Keratinocyte (primary cell): ENCODE measurements at regions not wholly inside any gene's neighbourhood (a gene's known extent, or its start where the extent isn't known, plus 50 kb on each side); places are given as distances from the start of the nearest gene placed in this dataset.

ENCODE experiments used
- EZH2 ChIP-seq: IDR thresholded peaks from one replicate; pipeline ENCODE4 v1.6.1; 2012; ENCODE audit warnings: inconsistent platforms, mild to moderate bottlenecking, low read length, moderate library complexity
- TF ChIP-seq, protein P1 (sequence below), 3 experiments: IDR thresholded peaks in 1 of 3; conservative IDR thresholded peaks in 1 of 3; optimal IDR thresholded peaks in 1 of 3; 2 replicates in 2 of 3; 3 replicates in 1 of 3; pipeline versions ENCODE3 to v1.5.1; 2011; ENCODE audit warnings: low read length in 3 of 3, mild to moderate bottlenecking in 3 of 3, moderate library complexity in 2 of 3, control low read depth in 1 of 3, inconsistent platforms in 1 of 3; ENCODE audit not compliant: insufficient read depth in 2 of 3; ENCODE audit errors: extremely low read depth in 1 of 3

DNA sequence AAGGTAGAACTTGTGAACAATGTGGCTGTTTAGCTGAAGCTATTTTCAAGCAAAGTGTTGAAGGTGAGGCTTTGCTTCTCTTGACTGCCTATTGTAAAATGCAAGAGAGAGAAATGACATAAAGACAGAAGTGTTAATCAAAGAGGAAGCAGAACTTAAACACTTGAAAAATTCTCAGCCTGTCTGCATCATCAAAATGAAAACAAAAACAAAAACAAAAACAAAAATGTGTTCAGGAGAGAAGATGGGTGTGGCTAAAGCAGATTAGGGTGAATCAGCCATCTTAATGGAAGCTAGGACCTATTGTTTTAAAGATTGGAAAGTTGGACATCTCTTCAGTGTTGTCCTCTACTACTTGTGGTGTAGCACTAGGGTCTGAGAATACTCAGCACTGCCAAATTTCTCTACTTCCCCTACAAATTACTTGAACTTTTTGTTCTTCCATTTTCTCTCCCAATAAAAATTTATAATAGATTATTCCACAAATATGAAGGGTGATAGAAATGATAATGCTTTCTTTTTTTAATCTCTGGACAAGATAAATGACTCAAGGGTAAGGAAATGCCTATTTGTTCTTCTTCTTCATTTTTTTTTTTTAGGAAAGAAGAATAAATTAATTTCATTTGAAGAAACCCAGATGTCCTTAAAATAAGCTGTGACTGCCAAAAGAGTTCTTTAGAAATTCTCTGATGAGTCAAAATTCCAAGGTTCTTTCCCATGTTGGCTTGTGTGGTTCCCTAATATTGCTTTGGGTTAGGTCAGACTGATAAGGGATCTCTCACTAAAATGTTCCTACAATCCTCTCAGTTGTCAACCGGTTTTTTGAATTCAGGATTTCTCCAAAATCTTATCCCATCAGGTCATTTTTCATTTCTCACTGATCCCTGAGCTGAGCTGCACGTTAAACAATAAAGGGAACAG lies 571.2 kb upstream of the ZEB2 start:
- TF ChIP-seq, protein P1, sequence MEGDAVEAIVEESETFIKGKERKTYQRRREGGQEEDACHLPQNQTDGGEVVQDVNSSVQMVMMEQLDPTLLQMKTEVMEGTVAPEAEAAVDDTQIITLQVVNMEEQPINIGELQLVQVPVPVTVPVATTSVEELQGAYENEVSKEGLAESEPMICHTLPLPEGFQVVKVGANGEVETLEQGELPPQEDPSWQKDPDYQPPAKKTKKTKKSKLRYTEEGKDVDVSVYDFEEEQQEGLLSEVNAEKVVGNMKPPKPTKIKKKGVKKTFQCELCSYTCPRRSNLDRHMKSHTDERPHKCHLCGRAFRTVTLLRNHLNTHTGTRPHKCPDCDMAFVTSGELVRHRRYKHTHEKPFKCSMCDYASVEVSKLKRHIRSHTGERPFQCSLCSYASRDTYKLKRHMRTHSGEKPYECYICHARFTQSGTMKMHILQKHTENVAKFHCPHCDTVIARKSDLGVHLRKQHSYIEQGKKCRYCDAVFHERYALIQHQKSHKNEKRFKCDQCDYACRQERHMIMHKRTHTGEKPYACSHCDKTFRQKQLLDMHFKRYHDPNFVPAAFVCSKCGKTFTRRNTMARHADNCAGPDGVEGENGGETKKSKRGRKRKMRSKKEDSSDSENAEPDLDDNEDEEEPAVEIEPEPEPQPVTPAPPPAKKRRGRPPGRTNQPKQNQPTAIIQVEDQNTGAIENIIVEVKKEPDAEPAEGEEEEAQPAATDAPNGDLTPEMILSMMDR (optimal IDR thresholded peaks at IDR 0.05 in 1 of 3, IDR thresholded peaks at IDR 0.05 in 1 of 3, conservative IDR thresholded peaks at IDR 0.05 in 1 of 3; ENCODE audit: extremely low read depth in 1 of 3, insufficient read depth in 2 of 3, low read length in 3 of 3) = no peak
- TF ChIP-seq EZH2 = no peak
